Vagina (tissue), 2 donors: ENCODE measurements at regions not wholly inside any gene's neighbourhood (a gene's known extent, or its start where the extent isn't known, plus 50 kb on each side); places are given as distances from the start of the nearest gene placed in this dataset.

Experiments
- DNase-seq, 2 donors: peaks; one replicate each; pipeline ENCODE4 v3.0.0-alpha.2; 2017; ENCODE audit errors: extremely low spot score in 2 of 2
- H3K27ac ChIP-seq: fragments of 200-600 bp; sonication (generic); one replicate; pipeline ENCODE4 v1.5.1; 2019
- H3K27me3 ChIP-seq: fragments of 200-600 bp; sonication (generic); one replicate; pipeline ENCODE4 v1.5.1; 2019
- H3K36me3 ChIP-seq, 2 donors: fragments of 200-600 bp; sonication (generic); one replicate each; pipeline ENCODE4 v1.5.1; 2017 to 2019
- H3K4me1 ChIP-seq: fragments of 200-600 bp; sonication (generic); one replicate; pipeline ENCODE4 v1.5.1; 2019
- H3K4me3 ChIP-seq, 2 donors: fragments of 200-600 bp; sonication (generic); 1 replicate in 1 of 2; 2 replicates in 1 of 2; pipeline ENCODE4 v1.5.1; 2016 to 2019
- H3K9me3 ChIP-seq: fragments of 200-600 bp; sonication (generic); one replicate; pipeline ENCODE4 v1.5.1; 2019
- POLR2A ChIP-seq, 2 donors: fragments of 450-650 bp; IDR thresholded peaks; one replicate each; pipeline ENCODE4 v1.6.1; 2017; ENCODE audit warnings: antibody characterized with exemption in 2 of 2, mild to moderate bottlenecking in 2 of 2, moderate library complexity in 2 of 2
- POLR2AphosphoS5 ChIP-seq, 2 donors: sonication (generic); formaldehyde crosslinking; IDR thresholded peaks; one replicate each; pipeline ENCODE4 v1.9.0; 2017; ENCODE audit warnings: antibody characterized with exemption in 2 of 2, mild to moderate bottlenecking in 2 of 2, low read depth in 1 of 2; ENCODE audit not compliant: insufficient read depth in 1 of 2
- intact Hi-C: fragments of 100-400 bp; cut with DNase I; formaldehyde crosslinking; loops from one replicate; pipeline ENCODE4 v1.15.1; 2023
- TF ChIP-seq, protein P1 (sequence below), 3 experiments: fragments of 450-650 bp in 2 of 3; fragments of 200-600 bp in 1 of 3; sonication (generic) in 1 of 3; IDR thresholded peaks; one replicate each; pipeline ENCODE4 v1.5.1; 2017 to 2019; ENCODE audit warnings: antibody characterized with exemption in 3 of 3, mild to moderate bottlenecking in 2 of 3, moderate library complexity in 2 of 3

GRCh38 chr12:74900232-74900631 lies 309.4 kb downstream of the KCNC2 start:
- no peaks in the 10 kb centered on the region for H3K36me3 ChIP-seq
- DNase-seq: no peak
- no peaks in the 10 kb centered on the region for H3K9me3 ChIP-seq
- H3K4me3 ChIP-seq: no peak overlapping the region
- TF ChIP-seq POLR2AphosphoS5 (IDR thresholded peaks at IDR 0.05; ENCODE audit: insufficient read depth in 1 of 2, low read depth in 1 of 2): no peak
- intact Hi-C loops: no loop called here
- H3K4me1 ChIP-seq: no peaks in the 10 kb centered on the region
- H3K27me3 ChIP-seq: no peaks in the 10 kb centered on the region
- H3K27ac ChIP-seq: no peak overlapping the region

DNA sequence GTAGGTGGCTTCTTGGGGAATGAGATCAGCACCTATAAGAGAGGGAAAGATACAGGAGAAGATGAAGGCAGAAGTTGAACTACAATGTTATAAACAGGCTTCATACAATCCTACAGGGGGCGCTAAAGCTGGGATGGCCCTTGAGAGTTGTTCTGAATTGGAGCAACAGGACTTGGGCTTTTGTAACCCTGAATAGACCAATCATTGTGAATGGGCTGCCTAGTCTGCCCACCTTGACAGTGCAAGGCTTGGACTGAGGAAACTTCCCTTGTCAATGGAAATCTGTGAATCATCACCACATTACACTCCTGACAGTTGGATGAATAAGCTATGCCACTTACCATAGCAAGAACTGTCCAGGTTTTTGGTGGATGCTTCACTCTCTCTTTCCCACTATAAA lies 306.1 kb downstream of the KCNC2 start:
- DNase-seq: no peak
- TF ChIP-seq, protein P1, sequence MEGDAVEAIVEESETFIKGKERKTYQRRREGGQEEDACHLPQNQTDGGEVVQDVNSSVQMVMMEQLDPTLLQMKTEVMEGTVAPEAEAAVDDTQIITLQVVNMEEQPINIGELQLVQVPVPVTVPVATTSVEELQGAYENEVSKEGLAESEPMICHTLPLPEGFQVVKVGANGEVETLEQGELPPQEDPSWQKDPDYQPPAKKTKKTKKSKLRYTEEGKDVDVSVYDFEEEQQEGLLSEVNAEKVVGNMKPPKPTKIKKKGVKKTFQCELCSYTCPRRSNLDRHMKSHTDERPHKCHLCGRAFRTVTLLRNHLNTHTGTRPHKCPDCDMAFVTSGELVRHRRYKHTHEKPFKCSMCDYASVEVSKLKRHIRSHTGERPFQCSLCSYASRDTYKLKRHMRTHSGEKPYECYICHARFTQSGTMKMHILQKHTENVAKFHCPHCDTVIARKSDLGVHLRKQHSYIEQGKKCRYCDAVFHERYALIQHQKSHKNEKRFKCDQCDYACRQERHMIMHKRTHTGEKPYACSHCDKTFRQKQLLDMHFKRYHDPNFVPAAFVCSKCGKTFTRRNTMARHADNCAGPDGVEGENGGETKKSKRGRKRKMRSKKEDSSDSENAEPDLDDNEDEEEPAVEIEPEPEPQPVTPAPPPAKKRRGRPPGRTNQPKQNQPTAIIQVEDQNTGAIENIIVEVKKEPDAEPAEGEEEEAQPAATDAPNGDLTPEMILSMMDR (IDR thresholded peaks at IDR 0.05): no peak
- no peaks in the 10 kb centered on the region for H3K4me1 ChIP-seq
- no peaks in the 10 kb centered on the region for H3K9me3 ChIP-seq
- H3K36me3 ChIP-seq: no peaks in the 10 kb centered on the region
- intact Hi-C loops: no loop called here
- H3K27ac ChIP-seq: no peak overlapping the region
- H3K4me3 ChIP-seq: no peak overlapping the region
- no peaks in the 10 kb centered on the region for H3K27me3 ChIP-seq

DNA sequence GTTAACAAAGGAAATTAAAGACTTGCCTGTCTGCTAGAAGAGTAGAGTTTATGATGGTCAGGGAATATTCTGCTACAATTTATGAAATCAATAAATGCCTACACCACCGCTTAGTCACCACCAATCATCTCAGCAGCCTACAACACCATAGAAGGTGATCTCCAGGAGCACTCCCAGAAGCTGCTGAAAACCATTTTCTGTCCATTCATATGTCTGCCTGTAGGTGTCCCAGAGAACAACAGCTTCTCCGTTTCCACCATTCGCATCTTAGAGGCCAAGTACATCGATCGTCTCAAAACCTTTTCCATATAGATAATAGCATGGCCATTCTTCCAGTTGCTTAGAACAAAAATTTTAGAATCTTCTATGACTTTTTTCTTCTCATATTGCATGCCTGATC lies 303.4 kb downstream of the KCNC2 start:
- no peak for DNase-seq
- no peaks in the 10 kb centered on the region for H3K27me3 ChIP-seq
- H3K27ac ChIP-seq: no peak overlapping the region
- H3K36me3 ChIP-seq: no peaks in the 10 kb centered on the region
- H3K4me3 ChIP-seq: no peak overlapping the region
- H3K9me3 ChIP-seq: no peaks in the 10 kb centered on the region
- no peak for TF ChIP-seq POLR2AphosphoS5 (IDR thresholded peaks at IDR 0.05; ENCODE audit: insufficient read depth in 1 of 2, low read depth in 1 of 2)
- no peak for TF ChIP-seq POLR2A (IDR thresholded peaks at IDR 0.05)
- TF ChIP-seq, protein P1 (IDR thresholded peaks at IDR 0.05): no peak
- no peaks in the 10 kb centered on the region for H3K4me1 ChIP-seq
- intact Hi-C loops: no loop called here

DNA sequence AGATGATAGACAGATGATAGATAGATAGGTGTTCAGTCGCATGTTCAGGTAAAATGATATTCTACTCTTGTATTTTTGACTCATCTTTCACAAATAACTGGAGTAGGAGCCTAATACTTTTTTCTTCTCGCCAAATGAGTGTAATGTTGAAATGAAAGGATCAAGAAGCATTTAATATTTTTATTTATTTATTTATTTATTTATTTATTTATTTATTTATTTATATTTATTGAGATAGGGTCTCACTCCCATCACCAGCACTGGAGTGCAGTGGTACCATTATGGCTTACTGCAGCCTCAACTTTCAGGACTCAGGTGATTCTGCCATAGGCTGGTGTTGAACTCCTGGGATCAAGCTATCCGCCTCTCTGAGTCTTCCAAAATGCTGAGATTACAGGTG lies 298.8 kb downstream of the KCNC2 start:
- DNase-seq: no peak
- Histone ChIP-seq H3K4me3 (no peak overlapping the region), H3K4me1 (no peaks in the 10 kb centered on the region), H3K27ac (no peak overlapping the region), H3K36me3 (no peaks in the 10 kb centered on the region), H3K9me3 (no peaks in the 10 kb centered on the region), H3K27me3 (no peaks in the 10 kb centered on the region)
- intact Hi-C loops: no loop called here
- TF ChIP-seq POLR2A (IDR thresholded peaks at IDR 0.05): no peak
- TF ChIP-seq, protein P1 (IDR thresholded peaks at IDR 0.05): no peak
- TF ChIP-seq POLR2AphosphoS5 (IDR thresholded peaks at IDR 0.05; ENCODE audit: insufficient read depth in 1 of 2, low read depth in 1 of 2): no peak

DNA sequence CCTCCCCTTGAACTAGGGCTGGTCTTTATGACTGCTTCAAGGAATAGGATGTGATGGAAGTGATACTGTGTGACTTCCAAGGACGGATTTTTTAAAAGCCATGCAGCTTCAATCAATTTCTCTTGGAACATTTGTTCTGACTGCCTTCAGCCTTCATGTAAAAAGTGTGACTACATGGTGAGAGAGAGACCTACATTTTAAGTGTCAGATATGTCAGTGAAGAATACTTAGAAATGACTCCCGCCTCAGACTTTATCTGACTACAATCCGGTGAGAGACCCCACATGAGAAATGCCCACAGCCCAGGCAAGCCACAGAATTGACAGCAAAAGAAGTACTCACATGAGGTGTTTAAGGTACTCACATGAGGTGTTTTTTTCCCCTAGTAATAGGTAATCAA lies 295.3 kb downstream of the KCNC2 start:
- H3K27me3 ChIP-seq: no peaks in the 10 kb centered on the region
- no peaks in the 10 kb centered on the region for H3K4me1 ChIP-seq
- no peak overlapping the region for H3K4me3 ChIP-seq
- intact Hi-C loops: no loop called here
- H3K9me3 ChIP-seq: no peaks in the 10 kb centered on the region
- TF ChIP-seq POLR2AphosphoS5 (IDR thresholded peaks at IDR 0.05; ENCODE audit: insufficient read depth in 1 of 2, low read depth in 1 of 2): no peak
- no peak for TF ChIP-seq POLR2A (IDR thresholded peaks at IDR 0.05)
- TF ChIP-seq, protein P1 (IDR thresholded peaks at IDR 0.05): no peak
- no peak overlapping the region for H3K27ac ChIP-seq
- H3K36me3 ChIP-seq: no peaks in the 10 kb centered on the region
- DNase-seq: no peak

DNA sequence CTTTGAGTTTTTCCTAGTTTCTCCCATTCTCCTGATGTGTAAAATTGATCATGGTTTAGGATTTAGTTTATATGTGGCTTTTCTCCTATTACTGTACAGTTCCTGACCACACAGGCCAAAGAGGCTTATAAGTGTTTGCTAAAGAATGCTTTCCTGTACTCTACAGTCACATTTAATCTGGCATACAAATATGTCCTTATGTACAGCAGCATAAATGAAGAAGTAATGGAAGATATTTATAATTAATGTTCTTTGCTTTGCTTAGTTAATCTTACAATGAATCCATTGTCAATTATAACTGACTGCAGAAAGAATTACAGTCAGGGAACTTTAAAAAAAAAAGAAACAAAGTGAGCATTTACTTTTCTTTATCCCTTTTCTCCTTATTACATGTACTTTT lies 293.9 kb downstream of the KCNC2 start:
- H3K9me3 ChIP-seq: no peaks in the 10 kb centered on the region
- no peaks in the 10 kb centered on the region for H3K4me1 ChIP-seq
- H3K27ac ChIP-seq: no peak overlapping the region
- no peaks in the 10 kb centered on the region for H3K36me3 ChIP-seq
- H3K4me3 ChIP-seq: no peak overlapping the region
- DNase-seq: no peak
- H3K27me3 ChIP-seq: no peaks in the 10 kb centered on the region
- intact Hi-C loops: no loop called here
- TF ChIP-seq POLR2A (IDR thresholded peaks at IDR 0.05): no peak
- TF ChIP-seq POLR2AphosphoS5 (IDR thresholded peaks at IDR 0.05; ENCODE audit: insufficient read depth in 1 of 2, low read depth in 1 of 2): no peak
- TF ChIP-seq, protein P1 (IDR thresholded peaks at IDR 0.05): no peak
